SK-N-SH (cell line): ENCODE measurements at regions not wholly inside any gene's neighbourhood (a gene's known extent, or its start where the extent isn't known, plus 50 kb on each side); places are given as distances from the start of the nearest gene placed in this dataset.

Source experiments
- CTCF ChIA-PET: fragments of 300-600, 350-600 bp; formaldehyde crosslinking; extraction: SDS; loops from one replicate; lab custom pipeline; 2021; lab: Yijun Ruan, JAX
- POLR2A ChIA-PET: fragments of 350-600 bp; sonication (Branson Sonifier 250); formaldehyde crosslinking; extraction: SDS; loops from one replicate; lab custom pipeline; 2020; ENCODE audit warnings: antibody characterized with exemption, inconsistent platforms; lab: Yijun Ruan, JAX
- DNase-seq: peaks from one replicate; pipeline ENCODE4 v3.0.0; 2012
- H2AFZ ChIP-seq: fragments of 200-600 bp; sonication (generic); 2 replicates; pipeline ENCODE4 v1.8.1; 2016; ENCODE audit warnings: antibody characterized with exemption, mild to moderate bottlenecking, low read depth
- H3F3A ChIP-seq: fragments of 200-600 bp; sonication (generic); replicated peaks from 2 replicates; pipeline ENCODE3; 2016; ENCODE audit warnings: antibody characterized with exemption, mild to moderate bottlenecking; ENCODE audit not compliant: insufficient read depth
- H3K27ac ChIP-seq, 2 experiments: fragments of 200-500 bp in 1 of 2; fragments of 200-600 bp in 1 of 2; sonication (Bioruptor generic) in 1 of 2; sonication (generic), shearing (Covaris generic) in 1 of 2; 2 replicates each; pipeline versions ENCODE4 v1.5.1 to v1.6.1; 2014 to 2016; ENCODE audit warnings: low read depth in 2 of 2, inconsistent platforms in 1 of 2, low read length in 1 of 2, mild to moderate bottlenecking in 1 of 2, mixed read lengths in 1 of 2
- H3K27me3 ChIP-seq: fragments of 200-600 bp; sonication (generic), shearing (Covaris generic); 2 replicates; pipeline ENCODE4 v1.6.1; 2016; ENCODE audit warnings: mixed run types; ENCODE audit not compliant: insufficient read depth
- H3K36me3 ChIP-seq, 2 experiments: fragments of 200-500 bp in 1 of 2; fragments of 200-600 bp in 1 of 2; sonication (Bioruptor generic) in 1 of 2; sonication (generic) in 1 of 2; replicated peaks in 1 of 2; 2 replicates each; pipeline versions ENCODE3 to v1.5.1; 2014 to 2016; ENCODE audit warnings: low read length in 1 of 2, mild to moderate bottlenecking in 1 of 2; ENCODE audit not compliant: insufficient read depth in 2 of 2, control insufficient read depth in 1 of 2
- H3K4me1 ChIP-seq, 2 experiments: fragments of 200-500 bp in 1 of 2; fragments of 200-600 bp in 1 of 2; sonication (Bioruptor generic) in 1 of 2; sonication (generic), shearing (Covaris generic) in 1 of 2; 2 replicates each; pipeline versions ENCODE4 v1.5.1 to v1.6.1; 2014 to 2016; ENCODE audit warnings: low read depth in 1 of 2, low read length in 1 of 2, mixed run types in 1 of 2; ENCODE audit not compliant: insufficient read depth in 2 of 2, control insufficient read depth in 1 of 2
- H3K4me2 ChIP-seq: fragments of 200-600 bp; sonication (generic), shearing (Covaris generic); 2 replicates; pipeline ENCODE4 v1.6.1; 2017; ENCODE audit warnings: mixed run types
- H3K4me3 ChIP-seq, 2 experiments: fragments of 200-500 bp in 1 of 2; fragments of 200-600 bp in 1 of 2; sonication (Bioruptor generic) in 1 of 2; sonication (generic), shearing (Covaris generic) in 1 of 2; 2 replicates each; pipeline versions ENCODE4 v1.5.1 to v1.8.1; 2014 to 2016; ENCODE audit warnings: low read depth in 2 of 2, inconsistent platforms in 1 of 2, low read length in 1 of 2, mild to moderate bottlenecking in 1 of 2, mixed read lengths in 1 of 2, moderate library complexity in 1 of 2
- H3K79me2 ChIP-seq: fragments of 200-600 bp; sonication (generic); 2 replicates; pipeline ENCODE4 v1.8.1; 2017; ENCODE audit warnings: mild to moderate bottlenecking; ENCODE audit not compliant: insufficient read depth
- H3K9ac ChIP-seq: fragments of 200-600 bp; sonication (generic); 2 replicates; pipeline ENCODE4 v1.6.1; 2017; ENCODE audit warnings: mixed run types
- H3K9me2 ChIP-seq: fragments of 200-600 bp; sonication (generic); 2 replicates; pipeline ENCODE4 v1.6.1; 2017; ENCODE audit warnings: mixed run types
- H3K9me3 ChIP-seq: fragments of 200-600 bp; sonication (generic); 2 replicates; pipeline ENCODE4 v1.6.1; 2017; ENCODE audit warnings: mixed run types, mild to moderate bottlenecking, moderate library complexity
- H4K20me1 ChIP-seq: fragments of 200-600 bp; sonication (generic); 2 replicates; pipeline ENCODE4 v1.6.1; 2017; ENCODE audit warnings: mild to moderate bottlenecking, mixed run types; ENCODE audit not compliant: insufficient read depth
- EZH2phosphoT487 ChIP-seq: fragments of 200-600 bp; sonication (generic); IDR thresholded peaks from 2 replicates; pipeline ENCODE4 v1.6.1; 2017; ENCODE audit warnings: low read depth, mixed run types, mild to moderate bottlenecking, antibody characterized with exemption, moderate library complexity, borderline replicate concordance
- FOSL2 ChIP-seq: IDR thresholded peaks from 2 replicates; pipeline ENCODE4 v1.4.0; 2012; ENCODE audit warnings: low read depth, mild to moderate bottlenecking, moderate library complexity, borderline replicate concordance
- FOXJ3 ChIP-seq: sonication (generic); formaldehyde crosslinking; IDR thresholded peaks from 2 replicates; pipeline ENCODE4 v1.5.1; 2020; ENCODE audit warnings: mild to moderate bottlenecking, missing genetic modification reagents
- MXI1 ChIP-seq: IDR thresholded peaks from 2 replicates; pipeline ENCODE4 v1.6.1; 2012; ENCODE audit warnings: mild to moderate bottlenecking, low read depth, low read length, improper control_type of control experiment
- RAD21 ChIP-seq: IDR thresholded peaks from 2 replicates; pipeline ENCODE4 v1.6.1; 2012; ENCODE audit warnings: mild to moderate bottlenecking, low read length
- RCOR1 ChIP-seq: fragments of 150-350 bp; IDR thresholded peaks from 2 replicates; pipeline ENCODE4 v1.6.1; 2017; ENCODE audit warnings: antibody characterized with exemption, low read length
- RFX5 ChIP-seq: IDR thresholded peaks from 2 replicates; pipeline ENCODE4 v1.6.1; 2012; ENCODE audit warnings: mild to moderate bottlenecking, improper control_type of control experiment, low read length
- SIN3A ChIP-seq: IDR thresholded peaks from 2 replicates; pipeline ENCODE4 v1.6.1; 2012; ENCODE audit warnings: low read depth, mild to moderate bottlenecking, low read length, moderate library complexity, borderline replicate concordance
- WGBS: methylation state at CpG from one replicate; pipeline ENCODE4 v1.1.6; 2017; ENCODE audit warnings: low lambda C conversion rate; 5-methylcytosine and 5-hydroxymethylcytosine counted together
- TF ChIP-seq, protein P1 (sequence below): IDR thresholded peaks from 2 replicates; pipeline ENCODE4 v1.4.0; 2012; ENCODE audit warnings: low read depth
- TF ChIP-seq, protein P2 (sequence below): IDR thresholded peaks from 2 replicates; pipeline ENCODE4; 2012
- TF ChIP-seq, protein P3 (sequence below): fragments of 200-600 bp; sonication (generic); IDR thresholded peaks from 2 replicates; pipeline ENCODE4 v1.6.1; 2017; ENCODE audit warnings: antibody characterized with exemption, mild to moderate bottlenecking, moderate library complexity
- TF ChIP-seq, protein P4 (sequence below): IDR thresholded peaks from 2 replicates; pipeline ENCODE4 v1.4.0; 2012; ENCODE audit warnings: low read depth, borderline replicate concordance
- TF ChIP-seq, protein P5 (sequence below): IDR thresholded peaks from 2 replicates; pipeline ENCODE4 v1.4.0; 2012; ENCODE audit warnings: low read depth, borderline replicate concordance

DNA sequence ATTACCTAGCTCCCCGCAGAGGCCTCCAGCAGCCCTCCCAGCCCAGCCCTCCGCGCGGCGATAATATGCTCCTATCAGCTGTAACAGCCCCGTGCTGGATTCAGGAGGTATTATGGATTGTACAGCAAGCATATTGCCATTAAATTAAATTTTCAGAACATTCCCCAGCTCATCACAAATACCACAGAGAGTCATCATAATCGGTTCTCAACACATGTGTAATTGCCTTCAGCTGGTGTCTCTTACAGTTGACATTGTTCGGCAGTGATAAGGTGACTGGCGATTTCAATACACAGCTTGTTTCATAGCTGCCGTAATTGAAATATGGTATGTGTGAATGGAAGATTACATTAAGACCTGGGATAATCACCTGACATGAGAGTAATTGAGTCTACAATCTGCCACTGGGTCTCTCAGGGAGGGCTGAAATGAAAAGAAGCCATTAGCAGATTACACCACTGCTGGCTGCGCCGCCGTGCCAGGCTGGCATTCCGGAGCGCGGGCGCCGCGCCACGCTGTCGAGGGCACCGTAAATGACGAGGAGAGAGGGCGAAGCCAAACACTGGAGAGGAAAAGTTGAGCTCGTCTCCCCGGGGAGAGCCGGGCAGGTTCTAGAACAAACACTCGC lies 549.4 kb upstream of the SALL3 start:
- no peaks in the 10 kb centered on the region for H3K79me2 ChIP-seq
- H3K4me1 ChIP-seq: no peaks in the 10 kb centered on the region
- ChIA-PET CTCF (no interaction called here), POLR2A (no interaction called here)
- no peak overlapping the region for H2AFZ ChIP-seq
- H3K4me2 ChIP-seq: no peak overlapping the region
- H3F3A ChIP-seq: no peaks in the 10 kb centered on the region
- H3K4me3 ChIP-seq: no peak overlapping the region
- H3K36me3 ChIP-seq: no peaks in the 10 kb centered on the region
- H3K9me2 ChIP-seq: no peaks in the 10 kb centered on the region
- no peaks in the 10 kb centered on the region for H3K9me3 ChIP-seq
- H3K9ac ChIP-seq: no peak overlapping the region
- DNase-seq: no peak
- no peak overlapping the region for H3K27ac ChIP-seq
- 26% methylated on average over 19 of the region's 28 CpGs for WGBS
- no peaks in the 10 kb centered on the region for H4K20me1 ChIP-seq
- peaks cover 25% of the 10 kb centered on the region; the same call in 1 of the 2 replicates for H3K27me3 ChIP-seq
- TF ChIP-seq, protein P1, sequence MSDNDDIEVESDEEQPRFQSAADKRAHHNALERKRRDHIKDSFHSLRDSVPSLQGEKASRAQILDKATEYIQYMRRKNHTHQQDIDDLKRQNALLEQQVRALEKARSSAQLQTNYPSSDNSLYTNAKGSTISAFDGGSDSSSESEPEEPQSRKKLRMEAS: no peak
- TF ChIP-seq EZH2phosphoT487 (no peak), RCOR1 (no peak), SIN3A (no peak), FOXJ3 (CRISPR knock-in tag) (no peak), FOSL2 (no peak), RFX5 (no peak), MXI1 (no peak), RAD21 (no peak)
- TF ChIP-seq, protein P2, sequence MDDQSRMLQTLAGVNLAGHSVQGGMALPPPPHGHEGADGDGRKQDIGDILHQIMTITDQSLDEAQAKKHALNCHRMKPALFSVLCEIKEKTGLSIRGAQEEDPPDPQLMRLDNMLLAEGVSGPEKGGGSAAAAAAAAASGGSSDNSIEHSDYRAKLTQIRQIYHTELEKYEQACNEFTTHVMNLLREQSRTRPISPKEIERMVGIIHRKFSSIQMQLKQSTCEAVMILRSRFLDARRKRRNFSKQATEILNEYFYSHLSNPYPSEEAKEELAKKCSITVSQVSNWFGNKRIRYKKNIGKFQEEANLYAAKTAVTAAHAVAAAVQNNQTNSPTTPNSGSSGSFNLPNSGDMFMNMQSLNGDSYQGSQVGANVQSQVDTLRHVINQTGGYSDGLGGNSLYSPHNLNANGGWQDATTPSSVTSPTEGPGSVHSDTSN: no peak
- TF ChIP-seq, protein P3, sequence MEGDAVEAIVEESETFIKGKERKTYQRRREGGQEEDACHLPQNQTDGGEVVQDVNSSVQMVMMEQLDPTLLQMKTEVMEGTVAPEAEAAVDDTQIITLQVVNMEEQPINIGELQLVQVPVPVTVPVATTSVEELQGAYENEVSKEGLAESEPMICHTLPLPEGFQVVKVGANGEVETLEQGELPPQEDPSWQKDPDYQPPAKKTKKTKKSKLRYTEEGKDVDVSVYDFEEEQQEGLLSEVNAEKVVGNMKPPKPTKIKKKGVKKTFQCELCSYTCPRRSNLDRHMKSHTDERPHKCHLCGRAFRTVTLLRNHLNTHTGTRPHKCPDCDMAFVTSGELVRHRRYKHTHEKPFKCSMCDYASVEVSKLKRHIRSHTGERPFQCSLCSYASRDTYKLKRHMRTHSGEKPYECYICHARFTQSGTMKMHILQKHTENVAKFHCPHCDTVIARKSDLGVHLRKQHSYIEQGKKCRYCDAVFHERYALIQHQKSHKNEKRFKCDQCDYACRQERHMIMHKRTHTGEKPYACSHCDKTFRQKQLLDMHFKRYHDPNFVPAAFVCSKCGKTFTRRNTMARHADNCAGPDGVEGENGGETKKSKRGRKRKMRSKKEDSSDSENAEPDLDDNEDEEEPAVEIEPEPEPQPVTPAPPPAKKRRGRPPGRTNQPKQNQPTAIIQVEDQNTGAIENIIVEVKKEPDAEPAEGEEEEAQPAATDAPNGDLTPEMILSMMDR: no peak
- TF ChIP-seq, protein P4, sequence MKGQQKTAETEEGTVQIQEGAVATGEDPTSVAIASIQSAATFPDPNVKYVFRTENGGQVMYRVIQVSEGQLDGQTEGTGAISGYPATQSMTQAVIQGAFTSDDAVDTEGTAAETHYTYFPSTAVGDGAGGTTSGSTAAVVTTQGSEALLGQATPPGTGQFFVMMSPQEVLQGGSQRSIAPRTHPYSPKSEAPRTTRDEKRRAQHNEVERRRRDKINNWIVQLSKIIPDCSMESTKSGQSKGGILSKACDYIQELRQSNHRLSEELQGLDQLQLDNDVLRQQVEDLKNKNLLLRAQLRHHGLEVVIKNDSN: no peak
- TF ChIP-seq, protein P5, sequence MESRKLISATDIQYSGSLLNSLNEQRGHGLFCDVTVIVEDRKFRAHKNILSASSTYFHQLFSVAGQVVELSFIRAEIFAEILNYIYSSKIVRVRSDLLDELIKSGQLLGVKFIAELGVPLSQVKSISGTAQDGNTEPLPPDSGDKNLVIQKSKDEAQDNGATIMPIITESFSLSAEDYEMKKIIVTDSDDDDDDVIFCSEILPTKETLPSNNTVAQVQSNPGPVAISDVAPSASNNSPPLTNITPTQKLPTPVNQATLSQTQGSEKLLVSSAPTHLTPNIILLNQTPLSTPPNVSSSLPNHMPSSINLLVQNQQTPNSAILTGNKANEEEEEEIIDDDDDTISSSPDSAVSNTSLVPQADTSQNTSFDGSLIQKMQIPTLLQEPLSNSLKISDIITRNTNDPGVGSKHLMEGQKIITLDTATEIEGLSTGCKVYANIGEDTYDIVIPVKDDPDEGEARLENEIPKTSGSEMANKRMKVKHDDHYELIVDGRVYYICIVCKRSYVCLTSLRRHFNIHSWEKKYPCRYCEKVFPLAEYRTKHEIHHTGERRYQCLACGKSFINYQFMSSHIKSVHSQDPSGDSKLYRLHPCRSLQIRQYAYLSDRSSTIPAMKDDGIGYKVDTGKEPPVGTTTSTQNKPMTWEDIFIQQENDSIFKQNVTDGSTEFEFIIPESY: no peak
